Astrocyte (in vitro differentiated cells and primary cell): ENCODE measurements at regions not wholly inside any gene's neighbourhood (a gene's known extent, or its start where the extent isn't known, plus 50 kb on each side); places are given as distances from the start of the nearest gene placed in this dataset.
"Not testable (repeated sequence)": the region's sequence is repeated elsewhere in the genome, so short reads cannot be mapped to it uniquely, and the experiment has no call there.

Experiments used
- DNase-seq: peaks from one replicate; pipeline ENCODE4 v3.0.0-alpha.2; 2010; ENCODE audit warnings: low read depth
- FAIRE-seq: peaks from 2 replicates; lab custom pipeline; 2011; peaks lifted over from hg19 to GRCh38; lab: Jason Lieb, UNC
- H2AFZ ChIP-seq: 2 replicates; pipeline ENCODE4 v1.6.0; 2012; ENCODE audit warnings: low read depth, low read length, inconsistent platforms
- H3K27ac ChIP-seq: 2 replicates; pipeline ENCODE4 v1.5.1; 2011; ENCODE audit warnings: low read depth, low read length, inconsistent platforms
- H3K27me3 ChIP-seq: 2 replicates; pipeline ENCODE4 v1.6.0; 2011; ENCODE audit warnings: low read length, inconsistent platforms; ENCODE audit not compliant: insufficient read depth
- H3K36me3 ChIP-seq: 2 replicates; pipeline ENCODE4 v1.5.1; 2011; ENCODE audit warnings: low read length, inconsistent platforms; ENCODE audit not compliant: insufficient read depth
- H3K4me1 ChIP-seq: 2 replicates; pipeline ENCODE4 v1.5.1; 2011; ENCODE audit warnings: low read length, inconsistent platforms; ENCODE audit not compliant: insufficient read depth
- H3K4me2 ChIP-seq: 2 replicates; pipeline ENCODE4 v1.6.0; 2012; ENCODE audit warnings: low read length, inconsistent platforms
- H3K4me3 ChIP-seq: 2 replicates; pipeline ENCODE4 v1.5.1; 2011; ENCODE audit warnings: low read depth, mild to moderate bottlenecking, low read length, inconsistent platforms; ENCODE audit not compliant: insufficient read depth
- H3K79me2 ChIP-seq: 2 replicates; pipeline ENCODE4 v1.6.0; 2012; ENCODE audit warnings: mild to moderate bottlenecking, low read length, inconsistent platforms; ENCODE audit not compliant: insufficient read depth
- H3K9ac ChIP-seq: 2 replicates; pipeline ENCODE4 v1.6.0; 2012; ENCODE audit warnings: mild to moderate bottlenecking, low read length, inconsistent platforms
- H3K9me3 ChIP-seq: 2 replicates; pipeline ENCODE4 v1.5.1; 2012; ENCODE audit warnings: low read depth, mild to moderate bottlenecking, low read length, inconsistent platforms; ENCODE audit not compliant: insufficient read depth
- H4K20me1 ChIP-seq: 2 replicates; pipeline ENCODE4 v1.6.0; 2012; ENCODE audit warnings: low read length, inconsistent platforms; ENCODE audit not compliant: insufficient read depth
- H3K27ac Mint-ChIP-seq: one replicate; pipeline ENCODE4 v1.8.0; 2021; ENCODE audit warnings: mild to moderate bottlenecking, mixed read lengths; ENCODE audit not compliant: unreplicated experiment
- H3K27me3 Mint-ChIP-seq: one replicate; pipeline ENCODE4 v1.8.0; 2021; ENCODE audit warnings: low read depth, mixed read lengths; ENCODE audit not compliant: unreplicated experiment
- H3K36me3 Mint-ChIP-seq: one replicate; pipeline ENCODE4 v1.8.0; 2021; ENCODE audit warnings: low read depth, mixed read lengths; ENCODE audit not compliant: unreplicated experiment
- H3K4me1 Mint-ChIP-seq: one replicate; pipeline ENCODE4 v1.8.0; 2021; ENCODE audit warnings: low read depth, mixed read lengths; ENCODE audit not compliant: unreplicated experiment
- H3K4me3 Mint-ChIP-seq: one replicate; pipeline ENCODE4 v1.8.0; 2021; ENCODE audit warnings: mild to moderate bottlenecking, moderate library complexity, mixed read lengths; ENCODE audit not compliant: unreplicated experiment
- H3K9me3 Mint-ChIP-seq: one replicate; pipeline ENCODE4 v1.8.0; 2021; ENCODE audit warnings: mild to moderate bottlenecking, mixed read lengths; ENCODE audit not compliant: unreplicated experiment
- EZH2 ChIP-seq: IDR thresholded peaks from 2 replicates; pipeline ENCODE4 v1.6.1; 2012; ENCODE audit warnings: mild to moderate bottlenecking, low read length, inconsistent platforms; ENCODE audit not compliant: insufficient read depth
- TF ChIP-seq, protein P1 (sequence below): IDR thresholded peaks from 2 replicates; pipeline ENCODE4 v1.5.1; 2011; ENCODE audit warnings: low read depth, mild to moderate bottlenecking, inconsistent platforms, low read length, moderate library complexity; ENCODE audit not compliant: insufficient read depth

DNA sequence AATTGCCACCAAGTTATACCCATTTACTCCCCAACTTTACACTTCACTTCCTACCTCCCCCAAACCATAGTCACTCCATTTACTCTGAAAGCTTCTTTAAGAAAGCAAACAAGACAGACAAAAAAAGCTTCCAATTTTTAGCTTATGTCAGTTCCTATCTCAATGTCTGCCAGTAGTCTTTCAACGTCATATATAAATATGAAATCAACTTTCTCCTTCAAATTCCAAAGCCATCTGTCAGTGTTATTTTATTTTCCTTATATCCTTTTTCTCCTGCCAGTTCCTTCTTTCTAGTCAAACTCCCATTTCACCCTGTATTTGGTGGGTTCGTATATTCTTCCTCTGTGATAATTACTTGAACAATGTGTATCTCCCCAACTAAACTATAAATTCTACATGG, 85.8 kb upstream of the CMC1 start:
- Histone ChIP-seq H2AFZ (no peak overlapping the region), H3K4me2 (no peak overlapping the region), H3K79me2 (no peaks in the 10 kb centered on the region), H3K27me3 (no peaks in the 10 kb centered on the region), H4K20me1 (no peaks in the 10 kb centered on the region), H3K36me3 (no peaks in the 10 kb centered on the region), H3K27ac (no peak overlapping the region), H3K4me1 (no peaks in the 10 kb centered on the region), H3K9ac (no peak overlapping the region), H3K4me3 (no peak overlapping the region), H3K9me3 (peaks cover 2% of the 10 kb centered on the region)
- FAIRE-seq (no peak), DNase-seq (no peak)
- Mint-ChIP-seq H3K27me3 (no peaks in the 10 kb centered on the region), H3K4me1 (no peaks in the 10 kb centered on the region), H3K36me3 (no peaks in the 10 kb centered on the region), H3K4me3 (no peak overlapping the region), H3K9me3 (no peaks in the 10 kb centered on the region), H3K27ac (no peak overlapping the region)
- TF ChIP-seq EZH2, result no peak
- TF ChIP-seq, protein P1, sequence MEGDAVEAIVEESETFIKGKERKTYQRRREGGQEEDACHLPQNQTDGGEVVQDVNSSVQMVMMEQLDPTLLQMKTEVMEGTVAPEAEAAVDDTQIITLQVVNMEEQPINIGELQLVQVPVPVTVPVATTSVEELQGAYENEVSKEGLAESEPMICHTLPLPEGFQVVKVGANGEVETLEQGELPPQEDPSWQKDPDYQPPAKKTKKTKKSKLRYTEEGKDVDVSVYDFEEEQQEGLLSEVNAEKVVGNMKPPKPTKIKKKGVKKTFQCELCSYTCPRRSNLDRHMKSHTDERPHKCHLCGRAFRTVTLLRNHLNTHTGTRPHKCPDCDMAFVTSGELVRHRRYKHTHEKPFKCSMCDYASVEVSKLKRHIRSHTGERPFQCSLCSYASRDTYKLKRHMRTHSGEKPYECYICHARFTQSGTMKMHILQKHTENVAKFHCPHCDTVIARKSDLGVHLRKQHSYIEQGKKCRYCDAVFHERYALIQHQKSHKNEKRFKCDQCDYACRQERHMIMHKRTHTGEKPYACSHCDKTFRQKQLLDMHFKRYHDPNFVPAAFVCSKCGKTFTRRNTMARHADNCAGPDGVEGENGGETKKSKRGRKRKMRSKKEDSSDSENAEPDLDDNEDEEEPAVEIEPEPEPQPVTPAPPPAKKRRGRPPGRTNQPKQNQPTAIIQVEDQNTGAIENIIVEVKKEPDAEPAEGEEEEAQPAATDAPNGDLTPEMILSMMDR, result no peak

DNA sequence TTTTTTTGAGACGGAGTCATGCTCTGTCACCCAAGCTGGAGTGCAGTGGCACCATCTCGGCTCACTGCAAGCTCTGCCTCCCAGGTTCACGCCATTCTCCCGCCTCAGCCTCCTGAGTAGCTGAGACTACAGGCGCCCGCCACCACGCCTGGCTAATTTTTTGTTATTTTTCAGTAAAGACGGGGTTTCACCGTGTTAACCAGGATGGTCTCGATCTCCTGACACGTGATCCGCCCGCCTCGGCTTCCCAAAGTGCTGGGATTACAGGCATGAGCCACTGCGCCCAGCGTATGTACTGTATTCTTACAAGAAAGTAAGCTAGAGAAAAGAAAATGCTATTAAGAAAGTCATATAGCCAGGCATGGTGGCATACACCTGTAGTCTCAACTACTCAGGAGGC, 84.8 kb upstream of the CMC1 start:
- not testable (repeated sequence) for H3K4me2 ChIP-seq, DNase-seq, H3K79me2 ChIP-seq, H3K27me3 ChIP-seq, H3K4me1 ChIP-seq, H4K20me1 ChIP-seq, H2AFZ ChIP-seq, H3K9me3 Mint-ChIP-seq, H3K9ac ChIP-seq, H3K4me3 ChIP-seq, H3K27me3 Mint-ChIP-seq, H3K27ac ChIP-seq, H3K27ac Mint-ChIP-seq, H3K36me3 ChIP-seq, H3K36me3 Mint-ChIP-seq, H3K4me1 Mint-ChIP-seq, H3K4me3 Mint-ChIP-seq, FAIRE-seq, H3K9me3 ChIP-seq

- H2AFZ ChIP-seq, result no peak overlapping the region
These were observed 69.5 kb upstream of the CMC1 start for GRCh38 chr3:28171962-28172361.

More at GRCh38 chr3:28171962-28172361, 69.5 kb upstream of the CMC1 start:
- Histone ChIP-seq H4K20me1 (no peaks in the 10 kb centered on the region), H3K9ac (no peak overlapping the region), H3K79me2 (no peaks in the 10 kb centered on the region), H3K27ac (no peak overlapping the region), H3K36me3 (no peaks in the 10 kb centered on the region), H3K9me3 (no peaks in the 10 kb centered on the region), H3K4me3 (no peak overlapping the region), H3K4me1 (no peaks in the 10 kb centered on the region), H3K27me3 (no peaks in the 10 kb centered on the region), H3K4me2 (no peak overlapping the region)
- no peak for FAIRE-seq
- Mint-ChIP-seq H3K9me3 (no peaks in the 10 kb centered on the region), H3K36me3 (no peaks in the 10 kb centered on the region), H3K4me3 (no peak overlapping the region), H3K4me1 (no peaks in the 10 kb centered on the region), H3K27ac (no peak overlapping the region), H3K27me3 (no peaks in the 10 kb centered on the region)
- TF ChIP-seq EZH2, result no peak
- TF ChIP-seq, protein P1, result no peak
- DNase-seq, result no peak
